B cell (primary cell): ENCODE measurements at regions not wholly inside any gene's neighbourhood (a gene's known extent, or its start where the extent isn't known, plus 50 kb on each side); places are given as distances from the start of the nearest gene placed in this dataset.

Source experiments
- ATAC-seq: fragments of 200-7000 bp; cut with Tn5 transposase; one replicate; pipeline ENCODE4 v1.10.0; 2021; ENCODE audit warnings: low read depth, mild to moderate bottlenecking, moderate number of reproducible peaks, moderate library complexity
- CTCF ChIA-PET: fragments of 350-600 bp; sonication (Branson Sonifier 250); formaldehyde crosslinking; loops from one replicate; lab custom pipeline; 2021; ENCODE audit warnings: antibody characterized with exemption, inconsistent platforms; lab: Charles Lee
- POLR2A ChIA-PET: fragments of 350-600 bp; sonication (Branson Sonifier 250); formaldehyde crosslinking; loops from one replicate; lab custom pipeline; 2021; ENCODE audit warnings: antibody characterized with exemption; lab: Charles Lee
- DNase-seq: peaks from one replicate; pipeline ENCODE4 v3.0.0; 2013
- H2AFZ ChIP-seq: 2 replicates; pipeline ENCODE4 v1.6.1; 2012; ENCODE audit warnings: mild to moderate bottlenecking, low read depth, low read length; ENCODE audit not compliant: insufficient read depth, poor library complexity, severe bottlenecking
- H3K27ac ChIP-seq, 2 donors: 1 replicate in 1 of 2; 2 replicates in 1 of 2; pipeline ENCODE4 v1.5.1; 2012 to 2013; ENCODE audit warnings: low read length in 2 of 2, mild to moderate bottlenecking in 2 of 2, moderate library complexity in 1 of 2
- H3K27me3 ChIP-seq, 4 experiments: fragments of 200-600 bp in 1 of 4; sonication (generic) in 1 of 4; replicated peaks in 1 of 4; 1 replicate in 2 of 4; 2 replicates in 2 of 4; pipeline versions ENCODE4 v1.6.1 to v1.7.0; 2013 to 2016; ENCODE audit warnings: low read length in 3 of 4, mild to moderate bottlenecking in 2 of 4, mixed read lengths in 1 of 4, moderate library complexity in 1 of 4; ENCODE audit not compliant: insufficient read depth in 4 of 4, control insufficient read depth in 3 of 4; ENCODE audit errors: control extremely low read depth in 1 of 4
- H3K36me3 ChIP-seq, 2 experiments: replicated peaks in 1 of 2; 1 replicate in 1 of 2; 2 replicates in 1 of 2; pipeline versions ENCODE4 v1.6.1 to v1.7.1; 2013; ENCODE audit warnings: low read length in 1 of 2; ENCODE audit not compliant: insufficient read depth in 2 of 2, control insufficient read depth in 1 of 2; ENCODE audit errors: control extremely low read depth in 1 of 2, extremely low read depth in 1 of 2
- H3K4me1 ChIP-seq, 2 donors: fragments of 200-600 bp in 1 of 2; sonication (generic) in 1 of 2; 1 replicate in 1 of 2; 2 replicates in 1 of 2; pipeline versions ENCODE4 v1.5.1 to v1.6.1; 2013 to 2017; ENCODE audit warnings: low read length in 2 of 2; ENCODE audit not compliant: control insufficient read depth in 2 of 2, insufficient read depth in 2 of 2
- H3K4me2 ChIP-seq: replicated peaks from 2 replicates; pipeline ENCODE3; 2012; ENCODE audit warnings: mild to moderate bottlenecking, low read depth, low read length; ENCODE audit not compliant: poor library complexity, severe bottlenecking
- H3K4me3 ChIP-seq, 5 experiments: fragments of 200-600 bp in 1 of 5; sonication (generic) in 1 of 5; 1 replicate in 3 of 5; 2 replicates in 2 of 5; pipeline versions ENCODE4 v1.5.1 to v1.7.0; 2011 to 2016; ENCODE audit warnings: low read length in 4 of 5, mild to moderate bottlenecking in 4 of 5, low read depth in 2 of 5, control low read depth in 1 of 5, moderate library complexity in 1 of 5; ENCODE audit not compliant: insufficient read depth in 1 of 5; ENCODE audit errors: control extremely low read depth in 1 of 5, extremely low read depth in 1 of 5
- H3K79me2 ChIP-seq: fragments of 200-600 bp; sonication (generic); one replicate; pipeline ENCODE4 v1.6.0; 2016; ENCODE audit warnings: low read length; ENCODE audit not compliant: control insufficient read depth, insufficient read depth
- H3K9ac ChIP-seq: fragments of 200-600 bp; sonication (generic); 2 replicates; pipeline ENCODE4 v1.6.1; 2017; ENCODE audit warnings: mild to moderate bottlenecking, low read length, moderate library complexity
- H3K9me3 ChIP-seq, 3 donors: one replicate each; pipeline versions ENCODE4 v1.6.1 to v1.7.1; 2013; ENCODE audit warnings: low read length in 2 of 3; ENCODE audit not compliant: control insufficient read depth in 2 of 3, insufficient read depth in 1 of 3; ENCODE audit errors: control extremely low read depth in 1 of 3
- H4K20me1 ChIP-seq: 2 replicates; pipeline ENCODE4 v1.6.0; 2012; ENCODE audit warnings: mild to moderate bottlenecking, low read length; ENCODE audit not compliant: insufficient read depth, control insufficient read depth, poor library complexity, severe bottlenecking
- H3K27ac Mint-ChIP-seq: one replicate; pipeline ENCODE4 v1.8.0; 2021; ENCODE audit warnings: mixed read lengths
- H3K27me3 Mint-ChIP-seq: one replicate; pipeline ENCODE4 v1.8.0; 2021; ENCODE audit warnings: mixed read lengths
- H3K4me1 Mint-ChIP-seq: one replicate; pipeline ENCODE4 v1.8.0; 2021; ENCODE audit warnings: mixed read lengths
- H3K4me3 Mint-ChIP-seq: one replicate; pipeline ENCODE4 v1.8.0; 2021; ENCODE audit warnings: mixed read lengths
- H3K9me3 Mint-ChIP-seq: one replicate; pipeline ENCODE4 v1.8.0; 2022; ENCODE audit warnings: mixed read lengths; ENCODE audit not compliant: insufficient read depth
- EZH2 ChIP-seq: IDR thresholded peaks from 2 replicates; pipeline ENCODE4 v1.6.1; 2012; ENCODE audit warnings: borderline replicate concordance, low read depth, mild to moderate bottlenecking, moderate library complexity, low read length; ENCODE audit not compliant: insufficient read depth, poor library complexity, severe bottlenecking
- WGBS: methylation state at CpG from one replicate; pipeline ENCODE4 v1.1.5; 2013; ENCODE audit warnings: missing lambda C conversion rate; ENCODE audit not compliant: insufficient coverage; 5-methylcytosine and 5-hydroxymethylcytosine counted together
- intact Hi-C: fragments of 100-400 bp; cut with micrococcal nuclease; formaldehyde crosslinking; loops from one replicate; pipeline ENCODE4 v1.10.0; 2022
- TF ChIP-seq, protein P1 (sequence below): fragments of 200-600 bp; IDR thresholded peaks from one replicate; pipeline ENCODE4 v1.8.0; 2022; ENCODE audit warnings: antibody characterized with exemption, mild to moderate bottlenecking

DNA sequence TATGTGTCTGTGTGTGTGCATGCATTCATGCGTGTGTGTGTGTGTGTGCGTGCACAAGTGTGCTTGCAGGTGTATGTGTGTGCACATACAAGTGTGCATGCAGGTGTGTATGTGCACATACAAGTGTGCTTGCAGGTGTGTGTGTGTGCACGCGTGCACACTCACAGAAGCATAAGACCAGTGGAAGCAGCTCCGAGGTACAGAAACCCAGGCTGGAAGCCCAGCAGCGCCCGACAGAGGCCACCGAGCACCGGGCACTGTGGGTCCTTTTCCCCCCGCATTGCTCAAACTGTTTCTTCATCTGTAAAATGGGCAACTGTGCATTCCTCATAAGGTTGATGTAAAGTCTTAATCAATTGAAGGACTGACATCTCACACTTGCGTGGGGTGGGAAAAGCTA lies 243.3 kb upstream of the TCERG1L start:
- Histone ChIP-seq H3K9me3 (peaks cover 0 to 23% (median 0%) of the 10 kb centered on the region in 3 donors), H4K20me1 (no peaks in the 10 kb centered on the region), H2AFZ (no peak overlapping the region), H3K79me2 (no peaks in the 10 kb centered on the region), H3K27ac (no peak overlapping the region), H3K9ac (no peak overlapping the region), H3K4me1 (no peaks in the 10 kb centered on the region), H3K4me2 (no peak overlapping the region), H3K4me3 (no peak overlapping the region), H3K27me3 (no peaks in the 10 kb centered on the region), H3K36me3 (no peaks in the 10 kb centered on the region)
- 63% methylated on average over 8 of the region's 11 CpGs for WGBS
- intact Hi-C loops: no loop called here
- H3K4me1 Mint-ChIP-seq: no peaks in the 10 kb centered on the region
- H3K4me3 Mint-ChIP-seq: no peak overlapping the region
- H3K27me3 Mint-ChIP-seq: peaks cover under 1% of the 10 kb centered on the region
- POLR2A ChIA-PET: no interaction called here
- DNase-seq: no peak
- no peak for ATAC-seq
- no peaks in the 10 kb centered on the region for H3K9me3 Mint-ChIP-seq
- H3K27ac Mint-ChIP-seq: no peak overlapping the region
- CTCF ChIA-PET: no interaction called here
- TF ChIP-seq EZH2: no peak
- TF ChIP-seq, protein P1, sequence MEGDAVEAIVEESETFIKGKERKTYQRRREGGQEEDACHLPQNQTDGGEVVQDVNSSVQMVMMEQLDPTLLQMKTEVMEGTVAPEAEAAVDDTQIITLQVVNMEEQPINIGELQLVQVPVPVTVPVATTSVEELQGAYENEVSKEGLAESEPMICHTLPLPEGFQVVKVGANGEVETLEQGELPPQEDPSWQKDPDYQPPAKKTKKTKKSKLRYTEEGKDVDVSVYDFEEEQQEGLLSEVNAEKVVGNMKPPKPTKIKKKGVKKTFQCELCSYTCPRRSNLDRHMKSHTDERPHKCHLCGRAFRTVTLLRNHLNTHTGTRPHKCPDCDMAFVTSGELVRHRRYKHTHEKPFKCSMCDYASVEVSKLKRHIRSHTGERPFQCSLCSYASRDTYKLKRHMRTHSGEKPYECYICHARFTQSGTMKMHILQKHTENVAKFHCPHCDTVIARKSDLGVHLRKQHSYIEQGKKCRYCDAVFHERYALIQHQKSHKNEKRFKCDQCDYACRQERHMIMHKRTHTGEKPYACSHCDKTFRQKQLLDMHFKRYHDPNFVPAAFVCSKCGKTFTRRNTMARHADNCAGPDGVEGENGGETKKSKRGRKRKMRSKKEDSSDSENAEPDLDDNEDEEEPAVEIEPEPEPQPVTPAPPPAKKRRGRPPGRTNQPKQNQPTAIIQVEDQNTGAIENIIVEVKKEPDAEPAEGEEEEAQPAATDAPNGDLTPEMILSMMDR: no peak

DNA sequence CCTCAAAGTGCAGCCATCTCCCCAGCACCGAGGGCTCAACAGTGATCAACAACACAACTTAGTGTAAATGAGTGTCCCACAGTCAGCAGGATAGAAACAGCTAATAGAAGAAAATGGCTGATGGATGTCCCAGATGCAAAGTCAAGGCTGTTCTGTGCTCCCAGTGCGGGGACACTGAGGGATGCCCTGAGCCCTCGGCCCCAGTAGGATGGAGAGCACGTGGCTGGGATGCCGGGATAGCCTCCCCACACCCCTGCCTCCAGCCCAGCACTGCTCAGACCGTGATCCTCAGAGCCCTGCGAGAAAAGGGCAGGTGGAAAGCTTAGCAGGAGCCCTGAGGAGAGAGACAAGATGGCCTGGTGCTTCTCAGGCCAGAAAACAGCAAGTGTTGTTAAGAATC lies 243.9 kb upstream of the TCERG1L start:
- CTCF ChIA-PET: no interaction called here
- H3K9me3 ChIP-seq: peaks cover 0 to 23% (median 0%) of the 10 kb centered on the region in 3 donors
- no peaks in the 10 kb centered on the region for H3K27me3 ChIP-seq
- no peak overlapping the region for H3K4me2 ChIP-seq
- Mint-ChIP-seq H3K4me3 (no peak overlapping the region), H3K27me3 (peaks cover 4% of the 10 kb centered on the region), H3K9me3 (no peaks in the 10 kb centered on the region), H3K4me1 (no peaks in the 10 kb centered on the region), H3K27ac (no peak overlapping the region)
- intact Hi-C loops: no loop called here
- H3K36me3 ChIP-seq: no peaks in the 10 kb centered on the region
- 66% methylated on average over 5 of the region's 7 CpGs for WGBS
- POLR2A ChIA-PET: no interaction called here
- ATAC-seq (no peak), DNase-seq (no peak)
- no peaks in the 10 kb centered on the region for H4K20me1 ChIP-seq
- H3K27ac ChIP-seq: no peak overlapping the region
- no peak overlapping the region for H3K9ac ChIP-seq
- no peak for TF ChIP-seq EZH2
- TF ChIP-seq, protein P1: no peak
- no peak overlapping the region for H2AFZ ChIP-seq
- H3K79me2 ChIP-seq: no peaks in the 10 kb centered on the region
- no peaks in the 10 kb centered on the region for H3K4me1 ChIP-seq
- H3K4me3 ChIP-seq: no peak overlapping the region
